ENCODE measurements at regions not wholly inside any gene's neighbourhood (a gene's known extent, or its start where the extent isn't known, plus 50 kb on each side); places are given as distances from the start of the nearest gene placed in this dataset.

DNA sequence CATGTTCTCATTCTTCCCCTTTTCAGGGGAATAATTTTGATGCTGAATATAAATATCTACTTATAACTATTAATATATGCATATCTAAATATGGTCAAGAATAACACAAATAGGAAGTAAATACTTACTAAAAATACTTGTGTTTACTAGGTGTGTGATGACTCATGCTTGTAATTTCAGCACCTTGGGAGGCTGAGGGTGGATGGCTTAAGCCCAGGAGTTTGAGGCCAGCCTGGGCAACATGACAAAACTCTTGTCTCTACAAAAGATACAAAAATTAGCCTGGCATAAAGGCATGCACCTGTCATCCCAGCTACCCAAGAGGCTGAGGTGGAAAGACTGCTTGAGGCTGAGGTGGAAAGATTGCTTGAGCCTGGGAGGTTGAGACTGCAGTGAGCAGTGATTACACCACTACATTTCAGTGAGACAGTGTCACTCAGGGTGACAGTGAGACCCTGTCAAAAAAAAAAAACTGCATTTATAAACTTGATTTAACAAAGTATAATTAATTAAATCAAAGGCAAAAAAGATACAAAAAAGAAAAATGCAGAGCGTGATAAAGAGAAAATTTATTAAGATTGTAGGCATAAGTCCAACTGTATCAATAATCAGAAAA lies 703.1 kb upstream of the VRK2 start:
- intact Hi-C loops (cut with DNase I, micrococcal nuclease), result no loop called here
- TF ChIP-seq, protein P1, sequence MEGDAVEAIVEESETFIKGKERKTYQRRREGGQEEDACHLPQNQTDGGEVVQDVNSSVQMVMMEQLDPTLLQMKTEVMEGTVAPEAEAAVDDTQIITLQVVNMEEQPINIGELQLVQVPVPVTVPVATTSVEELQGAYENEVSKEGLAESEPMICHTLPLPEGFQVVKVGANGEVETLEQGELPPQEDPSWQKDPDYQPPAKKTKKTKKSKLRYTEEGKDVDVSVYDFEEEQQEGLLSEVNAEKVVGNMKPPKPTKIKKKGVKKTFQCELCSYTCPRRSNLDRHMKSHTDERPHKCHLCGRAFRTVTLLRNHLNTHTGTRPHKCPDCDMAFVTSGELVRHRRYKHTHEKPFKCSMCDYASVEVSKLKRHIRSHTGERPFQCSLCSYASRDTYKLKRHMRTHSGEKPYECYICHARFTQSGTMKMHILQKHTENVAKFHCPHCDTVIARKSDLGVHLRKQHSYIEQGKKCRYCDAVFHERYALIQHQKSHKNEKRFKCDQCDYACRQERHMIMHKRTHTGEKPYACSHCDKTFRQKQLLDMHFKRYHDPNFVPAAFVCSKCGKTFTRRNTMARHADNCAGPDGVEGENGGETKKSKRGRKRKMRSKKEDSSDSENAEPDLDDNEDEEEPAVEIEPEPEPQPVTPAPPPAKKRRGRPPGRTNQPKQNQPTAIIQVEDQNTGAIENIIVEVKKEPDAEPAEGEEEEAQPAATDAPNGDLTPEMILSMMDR (IDR thresholded peaks at IDR 0.05), result no peak
- H3K9me3 ChIP-seq, result peaks cover 14% of the 10 kb centered on the region
- H3K4me3 ChIP-seq, result no peak overlapping the region
- no peaks in the 10 kb centered on the region for H3K36me3 ChIP-seq (ENCODE audit: low read depth)
- H3K4me1 ChIP-seq (ENCODE audit: low read depth), result no peaks in the 10 kb centered on the region
- DNase-seq, result no peak
- ATAC-seq, result no peak

DNA sequence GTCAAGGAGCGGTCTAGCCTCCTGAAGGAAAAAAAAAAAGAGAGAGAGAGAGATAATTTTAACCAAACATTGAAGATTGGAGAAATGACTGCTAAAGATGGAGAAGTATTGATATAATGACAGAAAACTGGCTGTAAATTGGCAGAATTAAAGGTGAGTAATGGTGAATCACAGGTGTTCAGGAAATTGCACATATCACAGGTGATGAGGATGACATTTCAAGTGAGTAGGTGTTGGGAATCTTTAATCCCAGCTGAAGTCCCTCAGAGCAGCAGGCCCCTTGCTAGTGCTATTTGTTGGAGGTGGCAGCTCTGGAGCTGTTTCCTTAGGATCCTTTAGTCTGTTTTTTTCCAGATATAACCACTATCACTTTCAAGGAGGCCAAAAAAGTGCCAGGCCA lies 678.4 kb upstream of the VRK2 start:
- TF ChIP-seq, protein P1 (IDR thresholded peaks at IDR 0.05), result no peak
- intact Hi-C loops (cut with DNase I, micrococcal nuclease), result no loop called here

DNA sequence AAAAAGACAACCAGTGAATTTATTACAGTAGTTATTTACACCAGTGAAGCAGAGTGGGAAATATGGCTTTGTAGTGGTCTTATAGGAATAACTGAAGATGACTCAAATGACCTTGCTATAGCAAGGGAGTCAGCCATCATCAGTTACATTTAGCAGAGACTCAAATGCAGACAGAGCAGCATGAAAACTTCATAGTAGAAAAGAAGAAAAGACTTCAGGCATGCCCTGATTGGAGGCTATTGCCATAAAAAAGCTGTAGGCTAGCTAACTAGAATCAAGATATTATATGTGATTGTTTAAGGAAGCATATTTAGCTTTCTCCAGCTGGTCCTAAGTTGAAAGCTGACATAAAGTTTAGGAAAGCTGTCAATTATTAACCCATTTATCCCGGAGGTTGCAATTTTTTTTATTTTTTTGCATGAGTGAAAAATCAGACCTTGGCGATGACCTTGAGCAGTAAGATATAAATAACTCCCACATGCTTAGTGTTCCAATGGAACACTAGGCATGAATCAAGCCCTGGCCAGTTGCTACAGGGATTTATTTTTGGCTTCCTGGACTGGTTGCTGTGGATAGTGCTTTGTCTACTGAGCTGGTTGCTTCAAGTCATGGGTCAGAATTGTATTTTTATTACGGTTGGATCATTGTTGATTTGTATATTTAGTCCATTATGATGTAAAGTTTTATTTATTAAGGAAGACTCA lies 675.6 kb upstream of the VRK2 start:
- TF ChIP-seq, protein P1 (IDR thresholded peaks at IDR 0.05), result no peak
- Histone ChIP-seq H3K4me1 (ENCODE audit: low read depth) (no peaks in the 10 kb centered on the region), H3K4me3 (no peak overlapping the region), H3K36me3 (ENCODE audit: low read depth) (no peaks in the 10 kb centered on the region), H3K9me3 (peaks cover 24% of the 10 kb centered on the region)
- DNase-seq, result no peak
- intact Hi-C loops (cut with DNase I, micrococcal nuclease), result no loop called here
- ATAC-seq, result no peak

More for the DNA sequence above, 678.4 kb upstream of the VRK2 start:
- DNase-seq (no peak), ATAC-seq (no peak)
- Histone ChIP-seq H3K9me3 (peaks cover 21% of the 10 kb centered on the region), H3K4me3 (no peak overlapping the region), H3K36me3 (ENCODE audit: low read depth) (no peaks in the 10 kb centered on the region), H3K4me1 (ENCODE audit: low read depth) (no peaks in the 10 kb centered on the region)

DNA sequence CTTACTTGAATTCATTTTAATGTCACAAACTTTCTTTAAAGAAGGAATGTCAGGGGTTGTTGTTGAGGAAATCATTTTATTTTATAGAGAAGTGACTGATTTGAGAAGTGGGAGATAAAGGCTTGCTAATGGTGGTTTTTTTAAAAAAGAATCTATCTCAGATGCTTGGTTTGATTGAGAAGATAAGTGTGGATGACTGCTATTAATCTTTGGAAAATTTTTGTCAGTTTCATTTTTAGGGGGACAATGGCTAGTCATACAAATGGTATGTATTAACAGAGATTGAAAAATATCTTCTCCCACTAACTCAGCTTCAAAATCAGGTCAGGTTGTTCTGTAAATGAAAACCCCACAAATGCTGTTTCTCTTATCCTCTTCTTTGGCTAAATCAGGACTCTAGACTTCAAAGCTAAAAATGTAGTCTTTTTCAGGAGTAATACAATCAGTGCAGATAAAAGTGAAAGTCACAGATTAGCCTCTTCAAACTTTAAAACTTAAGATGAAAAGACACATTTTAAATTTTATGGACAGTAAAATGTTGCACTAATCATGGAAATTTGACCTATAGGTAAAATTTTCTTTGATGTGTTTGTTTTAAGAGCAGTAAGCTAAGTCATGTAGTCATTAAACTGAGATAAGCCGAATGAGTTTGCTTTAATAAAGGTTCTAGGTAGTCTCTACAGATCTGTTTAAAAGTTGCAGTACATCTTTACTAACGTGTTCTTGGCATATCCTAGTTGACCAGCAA lies 674.2 kb upstream of the VRK2 start:
- Histone ChIP-seq H3K36me3 (ENCODE audit: low read depth) (no peaks in the 10 kb centered on the region), H3K9me3 (peaks cover 20% of the 10 kb centered on the region), H3K4me3 (no peak overlapping the region), H3K4me1 (ENCODE audit: low read depth) (no peaks in the 10 kb centered on the region)
- no peak for DNase-seq
- intact Hi-C loops (cut with DNase I, micrococcal nuclease), result no loop called here
- TF ChIP-seq, protein P1 (IDR thresholded peaks at IDR 0.05), result no peak
- no peak for ATAC-seq

DNA sequence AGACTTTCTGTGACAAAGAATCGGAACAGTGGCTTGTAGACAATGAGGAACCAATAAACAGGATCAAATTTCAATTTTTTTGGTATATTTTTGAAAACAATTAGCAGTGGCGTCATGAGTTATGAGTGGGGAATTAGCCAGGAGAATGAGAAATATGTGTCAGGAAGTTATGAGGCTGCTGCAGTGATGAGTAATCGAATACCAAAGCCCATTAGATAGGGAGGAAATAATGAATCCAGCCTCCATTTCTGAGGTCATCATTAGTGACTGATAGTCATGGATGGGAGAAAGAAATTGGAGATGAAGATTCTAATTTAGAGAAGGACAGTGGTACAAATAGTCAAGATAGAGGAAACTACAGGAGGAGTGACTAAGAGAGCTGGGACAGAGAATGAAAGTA lies 673.1 kb upstream of the VRK2 start:
- DNase-seq (no peak), ATAC-seq (no peak)
- Histone ChIP-seq H3K4me3 (no peak overlapping the region), H3K4me1 (ENCODE audit: low read depth) (no peaks in the 10 kb centered on the region), H3K36me3 (ENCODE audit: low read depth) (no peaks in the 10 kb centered on the region), H3K9me3 (peaks cover 20% of the 10 kb centered on the region)
- TF ChIP-seq, protein P1 (IDR thresholded peaks at IDR 0.05), result no peak
- intact Hi-C loops (cut with DNase I, micrococcal nuclease), result no loop called here
